ENCODE measurements at regions not wholly inside any gene's neighbourhood (a gene's known extent, or its start where the extent isn't known, plus 50 kb on each side); places are given as distances from the start of the nearest gene placed in this dataset.

- FAIRE-seq (no peak), DNase-seq (ENCODE audit: low read depth, low spot score) (no peak)
- Histone ChIP-seq H3K4me3 (ENCODE audit: control insufficient read depth in 2 of 3, extremely low read depth in 1 of 3, insufficient read depth in 2 of 3, low read depth in 1 of 3, low read length in 3 of 3) (no peak overlapping the region), H3K9me1 (ENCODE audit: control insufficient read depth, extremely low read depth, insufficient read depth, low read length) (no peaks in the 10 kb centered on the region), H3K27ac (ENCODE audit: control insufficient read depth, insufficient read depth, low read length) (no peak overlapping the region), H3K4me2 (ENCODE audit: control insufficient read depth, extremely low read depth, insufficient read depth, low read depth, low read length) (no peak overlapping the region), H3K27me3 (ENCODE audit: control insufficient read depth, extremely low read depth, insufficient read depth, low read length) (no peaks in the 10 kb centered on the region), H3K79me2 (ENCODE audit: control insufficient read depth, insufficient read depth, low read length) (no peaks in the 10 kb centered on the region), H3K4me1 (ENCODE audit: control insufficient read depth, extremely low read depth, insufficient read depth, low read length) (no peaks in the 10 kb centered on the region), H3K36me3 (ENCODE audit: control insufficient read depth in 2 of 2, extremely low read depth in 1 of 2, insufficient read depth in 2 of 2, low read length in 2 of 2) (no peaks in the 10 kb centered on the region), H3K9ac (ENCODE audit: control insufficient read depth, extremely low read depth, insufficient read depth, low read length) (no peak overlapping the region), H3K9me3 (ENCODE audit: control insufficient read depth, low read depth, low read length) (no peaks in the 10 kb centered on the region), H2AFZ (ENCODE audit: control insufficient read depth, low read length) (no peak overlapping the region), H4K20me1 (ENCODE audit: control insufficient read depth, extremely low read depth, insufficient read depth, low read length) (no peaks in the 10 kb centered on the region)
- TF ChIP-seq EZH2 (IDR thresholded peaks at IDR 0.05; ENCODE audit: low read length), result no peak
- no peak for TF ChIP-seq CTCF (optimal IDR thresholded peaks at IDR 0.05 in 1 of 3, IDR thresholded peaks at IDR 0.05 in 1 of 3, conservative IDR thresholded peaks at IDR 0.05 in 1 of 3; ENCODE audit: extremely low read depth in 1 of 3, insufficient read depth in 2 of 3, low read length in 3 of 3)
- dilution Hi-C loops (cut with MboI; ENCODE audit: extremely low pct_ligation_motif_present, low sequenced_read_pairs), result no loop called here
Measured at GRCh38 chrX:112555831-112556230, 123.9 kb downstream of the LHFPL1 start.

- Histone ChIP-seq H3K27ac (ENCODE audit: control insufficient read depth, insufficient read depth, low read length) (no peak overlapping the region), H3K36me3 (ENCODE audit: control insufficient read depth in 2 of 2, extremely low read depth in 1 of 2, insufficient read depth in 2 of 2, low read length in 2 of 2) (no peaks in the 10 kb centered on the region), H3K9me1 (ENCODE audit: control insufficient read depth, extremely low read depth, insufficient read depth, low read length) (no peaks in the 10 kb centered on the region), H3K4me2 (ENCODE audit: control insufficient read depth, extremely low read depth, insufficient read depth, low read depth, low read length) (no peak overlapping the region), H3K4me1 (ENCODE audit: control insufficient read depth, extremely low read depth, insufficient read depth, low read length) (no peaks in the 10 kb centered on the region), H3K9me3 (ENCODE audit: control insufficient read depth, low read depth, low read length) (no peaks in the 10 kb centered on the region), H4K20me1 (ENCODE audit: control insufficient read depth, extremely low read depth, insufficient read depth, low read length) (no peaks in the 10 kb centered on the region), H3K4me3 (ENCODE audit: control insufficient read depth in 2 of 3, extremely low read depth in 1 of 3, insufficient read depth in 2 of 3, low read depth in 1 of 3, low read length in 3 of 3) (no peak overlapping the region), H3K9ac (ENCODE audit: control insufficient read depth, extremely low read depth, insufficient read depth, low read length) (no peak overlapping the region), H3K79me2 (ENCODE audit: control insufficient read depth, insufficient read depth, low read length) (no peaks in the 10 kb centered on the region), H2AFZ (ENCODE audit: control insufficient read depth, low read length) (no peak overlapping the region), H3K27me3 (ENCODE audit: control insufficient read depth, extremely low read depth, insufficient read depth, low read length) (no peaks in the 10 kb centered on the region)
- dilution Hi-C loops (cut with MboI; ENCODE audit: extremely low pct_ligation_motif_present, low sequenced_read_pairs), result no loop called here
- DNase-seq (ENCODE audit: low read depth, low spot score), result no peak
- TF ChIP-seq CTCF (optimal IDR thresholded peaks at IDR 0.05 in 1 of 3, IDR thresholded peaks at IDR 0.05 in 1 of 3, conservative IDR thresholded peaks at IDR 0.05 in 1 of 3; ENCODE audit: extremely low read depth in 1 of 3, insufficient read depth in 2 of 3, low read length in 3 of 3) (no peak), EZH2 (IDR thresholded peaks at IDR 0.05; ENCODE audit: low read length) (no peak)
- FAIRE-seq, result no peak
Measured at GRCh38 chrX:112545051-112545450, 134.7 kb downstream of the LHFPL1 start.

Data from keratinocyte (primary cell).